ENCODE measurements at regions not wholly inside any gene's neighbourhood (a gene's known extent, or its start where the extent isn't known, plus 50 kb on each side); places are given as distances from the start of the nearest gene placed in this dataset.

DNA sequence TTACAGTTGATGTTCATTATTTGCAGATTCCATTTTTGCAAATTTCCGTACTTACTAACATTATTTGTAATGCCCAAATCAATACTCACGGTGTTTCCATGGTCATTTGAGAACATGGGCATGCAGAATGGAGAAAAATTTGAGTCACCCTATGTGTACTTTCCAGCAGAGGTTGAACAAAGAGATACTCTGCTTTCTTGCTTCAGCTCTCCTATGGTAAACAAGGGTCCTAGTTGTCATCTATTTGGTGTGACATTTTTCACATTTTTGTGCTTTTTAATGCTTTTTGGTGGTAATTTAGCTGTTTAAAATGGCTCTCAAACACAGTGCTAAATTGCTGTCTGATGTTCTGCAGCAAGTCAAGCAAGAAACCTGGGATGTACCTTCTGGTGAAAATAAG is 444.4 kb upstream of the CELF4 start:
- TF ChIP-seq POLR2AphosphoS5 (IDR thresholded peaks at IDR 0.05; ENCODE audit: low read depth, low read length): no peak
- TF ChIP-seq, protein P1, sequence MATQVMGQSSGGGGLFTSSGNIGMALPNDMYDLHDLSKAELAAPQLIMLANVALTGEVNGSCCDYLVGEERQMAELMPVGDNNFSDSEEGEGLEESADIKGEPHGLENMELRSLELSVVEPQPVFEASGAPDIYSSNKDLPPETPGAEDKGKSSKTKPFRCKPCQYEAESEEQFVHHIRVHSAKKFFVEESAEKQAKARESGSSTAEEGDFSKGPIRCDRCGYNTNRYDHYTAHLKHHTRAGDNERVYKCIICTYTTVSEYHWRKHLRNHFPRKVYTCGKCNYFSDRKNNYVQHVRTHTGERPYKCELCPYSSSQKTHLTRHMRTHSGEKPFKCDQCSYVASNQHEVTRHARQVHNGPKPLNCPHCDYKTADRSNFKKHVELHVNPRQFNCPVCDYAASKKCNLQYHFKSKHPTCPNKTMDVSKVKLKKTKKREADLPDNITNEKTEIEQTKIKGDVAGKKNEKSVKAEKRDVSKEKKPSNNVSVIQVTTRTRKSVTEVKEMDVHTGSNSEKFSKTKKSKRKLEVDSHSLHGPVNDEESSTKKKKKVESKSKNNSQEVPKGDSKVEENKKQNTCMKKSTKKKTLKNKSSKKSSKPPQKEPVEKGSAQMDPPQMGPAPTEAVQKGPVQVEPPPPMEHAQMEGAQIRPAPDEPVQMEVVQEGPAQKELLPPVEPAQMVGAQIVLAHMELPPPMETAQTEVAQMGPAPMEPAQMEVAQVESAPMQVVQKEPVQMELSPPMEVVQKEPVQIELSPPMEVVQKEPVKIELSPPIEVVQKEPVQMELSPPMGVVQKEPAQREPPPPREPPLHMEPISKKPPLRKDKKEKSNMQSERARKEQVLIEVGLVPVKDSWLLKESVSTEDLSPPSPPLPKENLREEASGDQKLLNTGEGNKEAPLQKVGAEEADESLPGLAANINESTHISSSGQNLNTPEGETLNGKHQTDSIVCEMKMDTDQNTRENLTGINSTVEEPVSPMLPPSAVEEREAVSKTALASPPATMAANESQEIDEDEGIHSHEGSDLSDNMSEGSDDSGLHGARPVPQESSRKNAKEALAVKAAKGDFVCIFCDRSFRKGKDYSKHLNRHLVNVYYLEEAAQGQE (IDR thresholded peaks at IDR 0.05; ENCODE audit: insufficient read depth in 1 of 2, low read depth in 2 of 2, low read length in 2 of 2): no peak

Measured in PFSK-1 (cell line).